ENCODE measurements at regions not wholly inside any gene's neighbourhood (a gene's known extent, or its start where the extent isn't known, plus 50 kb on each side); places are given as distances from the start of the nearest gene placed in this dataset.

DNA sequence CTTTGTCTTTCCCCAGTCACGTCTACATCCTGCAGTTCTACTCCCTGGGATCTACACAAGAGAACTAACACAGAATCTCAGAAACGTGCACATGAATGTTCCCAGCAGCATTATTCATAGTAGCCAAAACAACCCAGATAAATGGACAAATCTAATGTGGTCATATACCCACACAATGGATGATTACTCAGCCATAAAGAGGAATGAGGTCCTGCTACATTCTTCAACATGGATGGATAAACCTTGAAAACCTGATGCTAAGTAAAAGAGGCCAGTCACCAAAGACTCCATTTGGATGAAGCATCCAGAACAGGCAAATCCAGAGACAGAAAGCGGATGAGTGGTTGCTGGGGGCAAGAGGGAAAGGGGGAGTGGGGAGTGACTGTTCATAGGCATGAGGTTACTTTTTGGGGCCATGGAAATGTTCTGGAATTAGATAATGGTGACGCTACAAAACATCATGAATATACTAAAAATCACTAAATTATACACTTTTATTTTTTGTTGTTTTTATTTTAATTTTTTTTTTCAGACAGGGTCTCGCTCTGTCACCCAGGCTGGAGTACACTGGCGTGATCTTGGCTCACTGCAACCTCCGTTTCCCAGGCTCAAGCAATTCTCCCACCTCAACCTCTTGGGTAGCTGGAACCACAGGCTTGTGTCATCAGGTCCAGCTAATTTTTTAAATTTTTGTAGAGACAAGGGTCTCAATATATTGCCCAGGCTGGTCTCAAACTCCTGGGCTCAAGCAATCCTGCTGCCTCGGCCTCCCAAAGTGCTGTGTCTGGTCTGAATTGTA, 50.8 kb upstream of the DSN1 start:
- DNase-seq, result no peak

DNA sequence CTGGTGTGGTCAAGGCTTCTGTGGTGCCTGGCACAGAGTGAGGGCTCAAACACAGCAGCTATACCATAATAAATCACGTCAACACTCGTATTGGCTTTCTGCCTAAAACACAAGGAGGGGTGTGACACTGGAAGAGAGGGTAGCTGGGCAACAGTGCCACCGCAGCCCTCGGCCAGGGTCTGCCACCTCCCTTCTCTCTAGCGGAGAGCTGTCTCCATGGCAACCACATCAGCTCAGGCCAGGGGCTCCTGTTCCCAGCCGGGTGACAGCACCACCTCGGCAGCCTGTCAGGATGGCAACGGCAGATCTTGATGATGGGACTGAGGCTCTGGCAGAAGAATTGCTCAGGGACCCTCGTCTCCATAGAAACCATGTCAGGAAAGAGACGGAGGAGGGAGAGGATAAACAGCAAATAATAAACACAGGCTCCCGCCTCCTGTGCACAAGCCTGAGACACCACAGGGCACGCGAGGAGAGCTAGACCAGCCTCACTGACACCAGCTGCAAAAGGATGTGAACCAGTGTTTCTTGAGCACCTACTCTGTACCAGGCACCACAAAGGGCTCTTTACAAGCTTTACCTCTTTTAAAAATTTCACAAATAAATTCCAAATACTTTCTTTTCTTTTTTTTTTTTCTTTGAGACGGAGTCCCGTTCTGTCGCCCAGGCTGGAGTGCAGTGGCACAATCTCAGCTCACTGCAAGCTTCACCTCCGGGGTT, 50.4 kb upstream of the TLDC2 start:
- DNase-seq, result peak in 30 of 56 donors; percentile 16 to 84 (median 33)
